ENCODE measurements at regions not wholly inside any gene's neighbourhood (a gene's known extent, or its start where the extent isn't known, plus 50 kb on each side); places are given as distances from the start of the nearest gene placed in this dataset.

- no peak for TF ChIP-seq POLR2AphosphoS5 (IDR thresholded peaks at IDR 0.05)
- no peak for TF ChIP-seq CTCF (IDR thresholded peaks at IDR 0.05)
- no peak for TF ChIP-seq POLR2A (IDR thresholded peaks at IDR 0.05)
- no peak for TF ChIP-seq EP300 (IDR thresholded peaks at IDR 0.05)
Observed at GRCh38 chr14:51430079-51430478, 190.0 kb downstream of the TMX1 start.
